AG04449 (cell line): ENCODE measurements at regions not wholly inside any gene's neighbourhood (a gene's known extent, or its start where the extent isn't known, plus 50 kb on each side); places are given as distances from the start of the nearest gene placed in this dataset.

Source experiments
- CTCF ChIA-PET: fragments of 350-600 bp; formaldehyde crosslinking; extraction: SDS; loops from one replicate; lab custom pipeline; 2021; ENCODE audit warnings: antibody characterized with exemption; lab: Yijun Ruan, JAX
- POLR2A ChIA-PET: fragments of 400-600, 350-600 bp; formaldehyde crosslinking; extraction: SDS; loops from one replicate; lab custom pipeline; 2020; ENCODE audit warnings: antibody characterized with exemption, inconsistent platforms; lab: Yijun Ruan, JAX
- DNase-seq: peaks from one replicate; pipeline ENCODE4 v3.0.0-alpha.2; 2010; ENCODE audit warnings: low read depth, low spot score
- H3K4me3 ChIP-seq: 2 replicates; pipeline ENCODE4 v1.5.1; 2011; ENCODE audit warnings: low read depth, mild to moderate bottlenecking, control low read depth, low read length
- TF ChIP-seq, protein P1 (sequence below): IDR thresholded peaks from one replicate; pipeline ENCODE4 v1.5.1; 2011; ENCODE audit warnings: mild to moderate bottlenecking, moderate library complexity, low read length, control low read depth, inconsistent platforms; ENCODE audit not compliant: insufficient read depth; ENCODE audit errors: missing control alignments

DNA sequence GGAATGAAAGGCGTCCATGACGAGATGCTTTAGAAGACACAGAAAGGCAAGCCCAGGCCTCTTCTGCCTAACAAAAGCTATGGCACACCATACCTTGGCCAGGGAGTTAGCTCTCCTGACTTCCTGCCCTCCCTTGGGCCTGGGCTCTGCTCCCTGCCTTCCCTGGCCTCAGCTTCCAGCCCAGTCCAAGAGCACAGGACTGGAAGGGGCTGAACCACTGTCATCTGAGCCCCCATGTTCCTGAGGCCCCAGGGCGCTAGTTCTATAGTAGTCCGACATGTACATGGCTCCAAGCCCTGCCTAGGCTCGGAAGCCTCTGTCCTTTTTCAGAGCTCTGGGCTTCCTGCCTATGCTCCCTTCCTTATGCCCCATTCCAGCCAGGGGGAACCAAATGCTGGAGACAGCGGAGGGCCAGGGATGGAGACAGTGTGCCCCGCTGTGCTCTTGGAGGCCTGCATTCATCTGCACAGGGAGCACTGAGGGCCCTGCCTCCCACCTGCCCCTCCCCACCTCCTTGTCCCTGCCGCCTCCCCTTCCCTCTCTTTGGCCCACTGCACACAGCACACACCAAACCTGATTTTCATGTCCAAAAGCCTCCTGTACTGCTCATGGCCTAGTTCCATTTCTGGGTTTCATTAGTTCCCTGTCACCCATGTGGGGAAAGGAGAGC is 240.1 kb downstream of the RHOU start:
- DNase-seq: no peak
- POLR2A ChIA-PET: no interaction called here
- CTCF ChIA-PET: interaction anchor here (1.6 kb wide), 1 partner anchor 12 kb away, joined by 4 read pairs; no protein-coding TSS in a partner anchor
- H3K4me3 ChIP-seq: no peak overlapping the region
- TF ChIP-seq, protein P1, sequence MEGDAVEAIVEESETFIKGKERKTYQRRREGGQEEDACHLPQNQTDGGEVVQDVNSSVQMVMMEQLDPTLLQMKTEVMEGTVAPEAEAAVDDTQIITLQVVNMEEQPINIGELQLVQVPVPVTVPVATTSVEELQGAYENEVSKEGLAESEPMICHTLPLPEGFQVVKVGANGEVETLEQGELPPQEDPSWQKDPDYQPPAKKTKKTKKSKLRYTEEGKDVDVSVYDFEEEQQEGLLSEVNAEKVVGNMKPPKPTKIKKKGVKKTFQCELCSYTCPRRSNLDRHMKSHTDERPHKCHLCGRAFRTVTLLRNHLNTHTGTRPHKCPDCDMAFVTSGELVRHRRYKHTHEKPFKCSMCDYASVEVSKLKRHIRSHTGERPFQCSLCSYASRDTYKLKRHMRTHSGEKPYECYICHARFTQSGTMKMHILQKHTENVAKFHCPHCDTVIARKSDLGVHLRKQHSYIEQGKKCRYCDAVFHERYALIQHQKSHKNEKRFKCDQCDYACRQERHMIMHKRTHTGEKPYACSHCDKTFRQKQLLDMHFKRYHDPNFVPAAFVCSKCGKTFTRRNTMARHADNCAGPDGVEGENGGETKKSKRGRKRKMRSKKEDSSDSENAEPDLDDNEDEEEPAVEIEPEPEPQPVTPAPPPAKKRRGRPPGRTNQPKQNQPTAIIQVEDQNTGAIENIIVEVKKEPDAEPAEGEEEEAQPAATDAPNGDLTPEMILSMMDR: no peak

GRCh38 chr1:228976316-228976715 is 241.0 kb downstream of the RHOU start:
- ChIA-PET CTCF (interaction anchor here (1.2 to 1.6 kb wide), 2 partner anchors 9 to 11 kb away, joined by 3 to 4 read pairs; no protein-coding TSS in a partner anchor), POLR2A (interaction anchor here (0.6 kb wide), 1 partner anchor 92 kb away, joined by 5 read pairs; no protein-coding TSS in a partner anchor)
- TF ChIP-seq, protein P1: no peak
- H3K4me3 ChIP-seq: no peak overlapping the region
- no peak for DNase-seq

GRCh38 chr1:228977307-228977706 is 242.0 kb downstream of the RHOU start:
- no peak for DNase-seq
- ChIA-PET CTCF (interaction anchor here (1.2 to 1.6 kb wide), 2 partner anchors 10 kb away, joined by 3 to 4 read pairs; no protein-coding TSS in a partner anchor), POLR2A (no interaction called here)

GRCh38 chr1:228977741-228978140 is 242.5 kb downstream of the RHOU start:
- TF ChIP-seq, protein P1: no peak
- ChIA-PET CTCF (no interaction called here), POLR2A (no interaction called here)
- H3K4me3 ChIP-seq: no peak overlapping the region
- no peak for DNase-seq

More at GRCh38 chr1:228977307-228977706, 242.0 kb downstream of the RHOU start:
- H3K4me3 ChIP-seq: no peak overlapping the region
- TF ChIP-seq, protein P1: no peak

DNA sequence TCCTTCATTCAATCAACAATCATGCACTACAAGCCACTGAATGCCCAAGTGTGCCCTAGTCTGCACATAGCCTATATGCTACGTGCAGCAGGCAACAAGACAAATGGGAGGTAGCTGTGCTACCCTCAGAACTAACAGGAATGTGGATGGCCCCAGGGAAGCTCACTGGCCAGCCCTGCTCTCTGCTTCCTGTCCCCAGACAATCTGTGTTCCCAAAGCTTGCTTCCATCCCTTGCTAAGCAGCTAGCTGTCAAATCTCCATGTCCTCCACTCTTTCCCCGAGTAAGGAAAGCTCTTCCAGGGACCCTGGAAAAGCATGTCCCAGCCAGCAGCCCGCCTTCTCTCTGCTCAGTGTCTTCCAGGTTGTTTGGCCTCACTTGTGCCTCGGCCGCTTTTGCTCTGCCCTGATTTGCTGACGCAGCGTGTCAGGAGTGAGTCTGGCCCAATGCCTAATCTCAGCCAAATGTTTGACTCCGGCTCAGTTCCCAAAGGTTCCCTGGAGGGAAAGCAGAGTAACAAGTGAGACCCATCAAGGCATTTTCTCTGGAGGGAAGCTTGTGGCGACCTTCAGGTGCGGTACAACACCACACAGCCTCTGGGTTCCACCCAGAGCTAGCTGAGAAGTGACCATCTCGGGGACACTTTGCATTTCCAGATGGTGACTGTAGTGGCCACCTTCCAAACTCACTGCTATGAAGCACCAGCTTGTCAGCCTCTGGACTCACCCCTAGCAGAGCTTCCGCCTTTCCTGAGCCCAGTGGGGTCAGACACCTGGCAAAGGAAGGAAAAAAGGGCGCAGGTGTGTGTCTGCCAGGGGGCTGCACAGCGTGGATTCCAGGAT is 243.4 kb downstream of the RHOU start:
- CTCF ChIA-PET: no interaction called here
- no peak for DNase-seq
- POLR2A ChIA-PET: no interaction called here
- TF ChIP-seq, protein P1: no peak
- no peak overlapping the region for H3K4me3 ChIP-seq

DNA sequence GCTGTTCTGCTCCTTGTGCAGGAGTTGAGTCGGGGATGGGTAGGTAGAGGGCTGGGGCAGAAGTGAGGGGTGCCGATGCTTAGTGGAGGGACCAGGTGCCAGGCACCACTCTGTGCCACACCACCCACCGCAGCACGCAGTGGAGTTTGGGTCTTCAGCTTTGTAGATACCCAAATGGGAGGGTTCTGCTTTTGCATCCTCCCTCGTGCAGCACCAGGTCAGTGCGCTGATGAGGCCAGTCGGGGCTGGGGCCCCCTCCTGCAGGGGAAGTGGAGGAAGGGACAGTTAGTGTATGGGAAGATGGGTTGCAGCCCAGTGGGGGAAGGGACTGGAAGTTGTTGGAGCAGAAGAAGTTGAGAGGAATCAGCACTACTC is 244.0 kb downstream of the RHOU start:
- TF ChIP-seq, protein P1: no peak
- ChIA-PET CTCF (no interaction called here), POLR2A (no interaction called here)
- H3K4me3 ChIP-seq: no peak overlapping the region
- no peak for DNase-seq
